ENCODE measurements at regions not wholly inside any gene's neighbourhood (a gene's known extent, or its start where the extent isn't known, plus 50 kb on each side); places are given as distances from the start of the nearest gene placed in this dataset.
"Not testable (repeated sequence)": the region's sequence is repeated elsewhere in the genome, so short reads cannot be mapped to it uniquely, and the experiment has no call there.

DNA sequence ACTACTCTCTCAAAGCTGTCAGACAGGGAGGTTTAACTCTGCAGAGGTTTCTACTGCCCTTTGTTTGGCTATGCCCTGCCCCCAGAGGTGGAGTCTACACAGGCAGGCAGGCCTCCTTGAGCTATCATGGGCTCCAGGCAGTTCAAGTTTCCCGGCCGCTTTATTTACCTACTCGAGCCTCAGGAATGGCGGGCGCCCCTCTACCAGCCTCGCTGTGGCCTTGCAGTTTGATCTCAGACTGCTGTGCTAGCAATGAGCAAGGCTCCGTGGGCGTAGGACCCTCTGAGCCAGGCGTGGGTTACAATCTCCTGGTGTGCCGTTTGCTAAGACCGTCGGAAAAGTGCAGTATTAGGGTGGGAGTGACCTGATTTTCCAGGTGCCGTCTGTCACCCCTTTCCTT, 124.3 kb downstream of the PTCHD1 start:
- H3K36me3 ChIP-seq; H3K4me1 ChIP-seq; H3K4me3 ChIP-seq; DNase-seq; intact Hi-C loops (cut with micrococcal nuclease); H3K9me3 ChIP-seq (replicated peaks); H3K27ac ChIP-seq (replicated peaks); H3K27me3 ChIP-seq (ENCODE audit: low read depth): not testable (repeated sequence)

GRCh38 chrX:23465105-23465791, 130.6 kb downstream of the PTCHD1 start:
- DNase-seq = no peak
- no peak overlapping the region for H3K27ac ChIP-seq (replicated peaks)
- TF ChIP-seq, protein P1, sequence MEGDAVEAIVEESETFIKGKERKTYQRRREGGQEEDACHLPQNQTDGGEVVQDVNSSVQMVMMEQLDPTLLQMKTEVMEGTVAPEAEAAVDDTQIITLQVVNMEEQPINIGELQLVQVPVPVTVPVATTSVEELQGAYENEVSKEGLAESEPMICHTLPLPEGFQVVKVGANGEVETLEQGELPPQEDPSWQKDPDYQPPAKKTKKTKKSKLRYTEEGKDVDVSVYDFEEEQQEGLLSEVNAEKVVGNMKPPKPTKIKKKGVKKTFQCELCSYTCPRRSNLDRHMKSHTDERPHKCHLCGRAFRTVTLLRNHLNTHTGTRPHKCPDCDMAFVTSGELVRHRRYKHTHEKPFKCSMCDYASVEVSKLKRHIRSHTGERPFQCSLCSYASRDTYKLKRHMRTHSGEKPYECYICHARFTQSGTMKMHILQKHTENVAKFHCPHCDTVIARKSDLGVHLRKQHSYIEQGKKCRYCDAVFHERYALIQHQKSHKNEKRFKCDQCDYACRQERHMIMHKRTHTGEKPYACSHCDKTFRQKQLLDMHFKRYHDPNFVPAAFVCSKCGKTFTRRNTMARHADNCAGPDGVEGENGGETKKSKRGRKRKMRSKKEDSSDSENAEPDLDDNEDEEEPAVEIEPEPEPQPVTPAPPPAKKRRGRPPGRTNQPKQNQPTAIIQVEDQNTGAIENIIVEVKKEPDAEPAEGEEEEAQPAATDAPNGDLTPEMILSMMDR (IDR thresholded peaks at IDR 0.05; ENCODE audit: borderline replicate concordance) = no peak
- no peaks in the 10 kb centered on the region for H3K27me3 ChIP-seq (ENCODE audit: low read depth)
- H3K4me3 ChIP-seq = no peak overlapping the region
- peaks cover 37% of the 10 kb centered on the region for H3K9me3 ChIP-seq (replicated peaks)
- no peaks in the 10 kb centered on the region for H3K36me3 ChIP-seq
- intact Hi-C loops (cut with micrococcal nuclease) = no loop called here
- H3K4me1 ChIP-seq = no peaks in the 10 kb centered on the region

GRCh38 chrX:23465985-23466384, 131.3 kb downstream of the PTCHD1 start:
- Histone ChIP-seq H3K36me3 (no peaks in the 10 kb centered on the region), H3K9me3 (replicated peaks) (peaks cover 37% of the 10 kb centered on the region), H3K4me3 (no peak overlapping the region), H3K27ac (replicated peaks) (no peak overlapping the region), H3K4me1 (no peaks in the 10 kb centered on the region), H3K27me3 (ENCODE audit: low read depth) (no peaks in the 10 kb centered on the region)
- intact Hi-C loops (cut with micrococcal nuclease) = no loop called here
- TF ChIP-seq, protein P1 (IDR thresholded peaks at IDR 0.05; ENCODE audit: borderline replicate concordance) = no peak
- no peak for DNase-seq

DNA sequence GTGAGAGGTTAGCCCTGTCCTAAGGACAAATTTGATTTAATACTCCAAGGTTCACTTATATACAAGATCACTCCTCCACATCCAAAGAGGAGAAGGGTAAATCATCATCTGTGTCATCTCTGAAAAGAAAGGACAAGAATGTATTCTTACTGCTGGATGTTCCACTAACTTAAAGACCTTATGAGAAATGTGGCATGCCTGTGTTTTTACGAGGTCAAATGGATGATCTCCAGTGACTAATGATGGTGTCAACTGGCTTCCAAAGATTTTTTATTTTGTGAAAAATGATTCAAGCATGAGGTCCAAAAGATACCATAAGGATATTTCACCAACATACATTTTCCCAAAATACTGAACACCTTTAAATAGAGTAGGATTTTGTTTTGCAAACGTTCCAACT, 143.4 kb downstream of the PTCHD1 start:
- no peak for DNase-seq
- Histone ChIP-seq H3K36me3 (no peaks in the 10 kb centered on the region), H3K4me1 (no peaks in the 10 kb centered on the region), H3K27me3 (ENCODE audit: low read depth) (no peaks in the 10 kb centered on the region), H3K4me3 (no peak overlapping the region), H3K27ac (replicated peaks) (no peak overlapping the region), H3K9me3 (replicated peaks) (no peaks in the 10 kb centered on the region)
- TF ChIP-seq, protein P1 (IDR thresholded peaks at IDR 0.05; ENCODE audit: borderline replicate concordance) = no peak
- intact Hi-C loops (cut with micrococcal nuclease) = no loop called here

- no peak overlapping the region for H3K4me3 ChIP-seq
- no peaks in the 10 kb centered on the region for H3K9me3 ChIP-seq (replicated peaks)
- TF ChIP-seq, protein P1 (IDR thresholded peaks at IDR 0.05; ENCODE audit: borderline replicate concordance) = no peak
- H3K27ac ChIP-seq (replicated peaks) = no peak overlapping the region
- no peak for DNase-seq
- H3K4me1 ChIP-seq = no peaks in the 10 kb centered on the region
- intact Hi-C loops (cut with micrococcal nuclease) = no loop called here
- no peaks in the 10 kb centered on the region for H3K36me3 ChIP-seq
- no peaks in the 10 kb centered on the region for H3K27me3 ChIP-seq (ENCODE audit: low read depth)
Measured at GRCh38 chrX:23478561-23478960, 143.9 kb downstream of the PTCHD1 start.

GRCh38 chrX:23482561-23482960, 147.9 kb downstream of the PTCHD1 start:
- TF ChIP-seq, protein P1 (IDR thresholded peaks at IDR 0.05; ENCODE audit: borderline replicate concordance) = no peak
- Histone ChIP-seq H3K4me1 (no peaks in the 10 kb centered on the region), H3K9me3 (replicated peaks) (peaks cover 5% of the 10 kb centered on the region), H3K4me3 (no peak overlapping the region), H3K27ac (replicated peaks) (no peak overlapping the region), H3K27me3 (ENCODE audit: low read depth) (no peaks in the 10 kb centered on the region), H3K36me3 (no peaks in the 10 kb centered on the region)
- intact Hi-C loops (cut with micrococcal nuclease) = no loop called here
- DNase-seq = no peak

All from left ventricle myocardium inferior (tissue), 1 donor.